ENCODE measurements at regions not wholly inside any gene's neighbourhood (a gene's known extent, or its start where the extent isn't known, plus 50 kb on each side); places are given as distances from the start of the nearest gene placed in this dataset.

DNA sequence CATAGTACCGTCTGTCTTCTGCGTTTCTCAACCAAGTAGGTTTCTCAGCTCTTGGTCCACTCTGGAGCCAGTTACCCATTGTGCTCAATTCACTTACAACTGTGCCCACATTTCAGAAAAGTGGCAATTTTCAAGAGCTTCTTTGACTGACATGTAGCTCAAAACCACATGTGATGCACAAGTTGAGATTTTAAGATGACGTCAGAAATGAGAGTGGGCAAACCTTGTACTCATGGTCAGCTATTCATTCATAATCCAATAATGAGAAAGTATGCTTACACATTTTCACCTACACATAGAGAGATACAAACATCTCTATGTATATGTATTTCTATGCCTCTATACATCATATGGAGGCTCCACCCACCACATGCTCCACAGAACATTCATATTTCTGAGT lies 487.2 kb upstream of the AKR1E2 start:
- H3K36me3 ChIP-seq (ENCODE audit: control insufficient read depth in 2 of 2, extremely low read depth in 1 of 2, insufficient read depth in 2 of 2, low read length in 2 of 2) = no peaks in the 10 kb centered on the region

More for the DNA sequence above, 487.2 kb upstream of the AKR1E2 start:
- DNase-seq (ENCODE audit: low read depth, low spot score) = no peak
- no peak overlapping the region for H3K9ac ChIP-seq (replicated peaks; ENCODE audit: extremely low read depth, insufficient read depth, low read length)
- no peaks in the 10 kb centered on the region for H3K9me3 ChIP-seq (replicated peaks; ENCODE audit: control insufficient read depth, insufficient read depth, low read length)
- TF ChIP-seq JUN (IDR thresholded peaks at IDR 0.05; ENCODE audit: borderline replicate concordance, insufficient read depth, insufficient read length, low read depth) = no peak
- no peak for TF ChIP-seq POLR2AphosphoS5 (IDR thresholded peaks at IDR 0.05; ENCODE audit: insufficient read depth, low read depth, low read length)
- TF ChIP-seq, protein P1, sequence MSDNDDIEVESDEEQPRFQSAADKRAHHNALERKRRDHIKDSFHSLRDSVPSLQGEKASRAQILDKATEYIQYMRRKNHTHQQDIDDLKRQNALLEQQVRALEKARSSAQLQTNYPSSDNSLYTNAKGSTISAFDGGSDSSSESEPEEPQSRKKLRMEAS (IDR thresholded peaks at IDR 0.05; ENCODE audit: insufficient read depth, insufficient read length) = no peak
- TF ChIP-seq, protein P2, sequence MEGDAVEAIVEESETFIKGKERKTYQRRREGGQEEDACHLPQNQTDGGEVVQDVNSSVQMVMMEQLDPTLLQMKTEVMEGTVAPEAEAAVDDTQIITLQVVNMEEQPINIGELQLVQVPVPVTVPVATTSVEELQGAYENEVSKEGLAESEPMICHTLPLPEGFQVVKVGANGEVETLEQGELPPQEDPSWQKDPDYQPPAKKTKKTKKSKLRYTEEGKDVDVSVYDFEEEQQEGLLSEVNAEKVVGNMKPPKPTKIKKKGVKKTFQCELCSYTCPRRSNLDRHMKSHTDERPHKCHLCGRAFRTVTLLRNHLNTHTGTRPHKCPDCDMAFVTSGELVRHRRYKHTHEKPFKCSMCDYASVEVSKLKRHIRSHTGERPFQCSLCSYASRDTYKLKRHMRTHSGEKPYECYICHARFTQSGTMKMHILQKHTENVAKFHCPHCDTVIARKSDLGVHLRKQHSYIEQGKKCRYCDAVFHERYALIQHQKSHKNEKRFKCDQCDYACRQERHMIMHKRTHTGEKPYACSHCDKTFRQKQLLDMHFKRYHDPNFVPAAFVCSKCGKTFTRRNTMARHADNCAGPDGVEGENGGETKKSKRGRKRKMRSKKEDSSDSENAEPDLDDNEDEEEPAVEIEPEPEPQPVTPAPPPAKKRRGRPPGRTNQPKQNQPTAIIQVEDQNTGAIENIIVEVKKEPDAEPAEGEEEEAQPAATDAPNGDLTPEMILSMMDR (IDR thresholded peaks at IDR 0.05; ENCODE audit: extremely low read depth in 1 of 2, insufficient read depth in 1 of 2, low read depth in 1 of 2, low read length in 2 of 2) = no peak
- no peak for TF ChIP-seq GATA2 (IDR thresholded peaks at IDR 0.05; ENCODE audit: insufficient read depth, insufficient read length, low read depth, low read length)
- no peak for TF ChIP-seq EZH2 (IDR thresholded peaks at IDR 0.05; ENCODE audit: borderline replicate concordance, low read depth, low read length, severe bottlenecking)
- no peak for TF ChIP-seq FOS (IDR thresholded peaks at IDR 0.05; ENCODE audit: borderline replicate concordance, insufficient read depth, low read length)
- TF ChIP-seq MYC (IDR thresholded peaks at IDR 0.05; ENCODE audit: low read depth, low read length) = no peak
- TF ChIP-seq POLR2A (IDR thresholded peaks at IDR 0.05; ENCODE audit: low read depth, low read length) = no peak
- ChIA-PET CTCF (interaction anchor here (1.1 to 1.4 kb wide), 2 partner anchors 13 to 37 kb away, joined by 3 read pairs; no protein-coding TSS in a partner anchor), POLR2A (no interaction called here)
- H3K79me2 ChIP-seq (ENCODE audit: control insufficient read depth, insufficient read depth, low read length) = no peaks in the 10 kb centered on the region
- no peak overlapping the region for H3K4me3 ChIP-seq (replicated peaks in 1 of 3; ENCODE audit: insufficient read depth in 1 of 3, low read depth in 1 of 3, low read length in 3 of 3)
- intact Hi-C loops (cut with micrococcal nuclease) = no loop called here
- dilution Hi-C loops (cut with MboI; ENCODE audit: extremely low pct_ligation_motif_present, low sequenced_read_pairs) = no loop called here
- no peaks in the 10 kb centered on the region for H4K20me1 ChIP-seq (replicated peaks; ENCODE audit: control insufficient read depth, extremely low read depth, insufficient read depth, low read length)
- no peak for FAIRE-seq
- H3K27me3 ChIP-seq (ENCODE audit: control insufficient read depth in 2 of 2, insufficient read depth in 2 of 2, low read length in 2 of 2) = no peaks in the 10 kb centered on the region
- no peak overlapping the region for H3K27ac ChIP-seq (ENCODE audit: insufficient read depth, low read depth, low read length)
- BruUV-seq (replicated peaks) = no TSS peak
- no peak overlapping the region for H3K4me2 ChIP-seq (ENCODE audit: insufficient read depth, low read length)
- no peak overlapping the region for H2AFZ ChIP-seq (ENCODE audit: low read depth, low read length)
- H3K9me1 ChIP-seq (replicated peaks; ENCODE audit: control insufficient read depth, extremely low read depth, insufficient read depth, low read length) = no peaks in the 10 kb centered on the region
- no peaks in the 10 kb centered on the region for H3K4me1 ChIP-seq (ENCODE audit: control insufficient read depth, extremely low read depth, insufficient read depth, low read length)
